RPMI8226 (cell line): ENCODE measurements at regions not wholly inside any gene's neighbourhood (a gene's known extent, or its start where the extent isn't known, plus 50 kb on each side); places are given as distances from the start of the nearest gene placed in this dataset.
"Not testable (repeated sequence)": the region's sequence is repeated elsewhere in the genome, so short reads cannot be mapped to it uniquely, and the experiment has no call there.

ENCODE experiments used
- DNase-seq: peaks from one replicate; pipeline ENCODE4 v3.0.0-alpha.2; 2015

DNA sequence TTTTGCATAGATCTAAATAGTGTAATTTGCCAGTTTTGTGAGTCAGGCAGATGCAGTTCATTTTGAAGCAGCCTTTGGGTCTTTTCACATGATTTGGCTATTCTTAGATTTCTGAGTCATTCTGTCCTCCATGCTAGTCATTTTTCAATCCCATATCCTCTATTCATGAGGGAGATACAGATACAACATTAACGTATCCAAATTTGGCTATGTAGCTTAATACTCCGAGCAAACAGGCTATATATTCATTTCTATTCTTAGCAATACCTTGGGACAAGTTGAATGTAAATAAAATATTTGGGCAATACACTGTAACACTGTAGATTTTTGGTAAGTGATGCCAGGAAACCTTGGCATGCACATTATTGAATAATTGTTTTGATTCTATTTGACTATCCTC lies 270.7 kb upstream of the PDE3A start:
- no peak for DNase-seq

- DNase-seq = no peak
Measured at GRCh38 chr12:20099395-20100183, 268.7 kb upstream of the PDE3A start.

GRCh38 chr12:20101046-20101445 lies 267.3 kb upstream of the PDE3A start:
- no peak for DNase-seq

DNA sequence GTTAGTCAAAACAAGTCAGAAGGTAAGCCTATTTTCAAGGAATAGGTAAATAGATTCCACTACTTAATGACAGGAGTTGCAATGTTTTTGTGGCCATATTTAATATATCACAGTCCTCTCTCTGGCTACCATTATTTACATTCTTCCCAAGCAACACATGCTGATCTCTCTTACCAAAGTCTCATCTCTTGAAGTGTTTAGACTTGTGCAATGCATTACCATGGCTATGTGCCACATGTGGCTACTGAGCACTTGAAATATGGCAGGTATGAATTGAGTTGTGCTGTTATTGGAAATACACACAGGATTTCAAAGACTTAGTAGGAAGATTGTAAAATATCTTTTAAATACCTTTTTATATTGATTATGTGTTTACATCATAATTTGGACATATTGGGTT lies 262.4 kb upstream of the PDE3A start:
- no peak for DNase-seq

DNA sequence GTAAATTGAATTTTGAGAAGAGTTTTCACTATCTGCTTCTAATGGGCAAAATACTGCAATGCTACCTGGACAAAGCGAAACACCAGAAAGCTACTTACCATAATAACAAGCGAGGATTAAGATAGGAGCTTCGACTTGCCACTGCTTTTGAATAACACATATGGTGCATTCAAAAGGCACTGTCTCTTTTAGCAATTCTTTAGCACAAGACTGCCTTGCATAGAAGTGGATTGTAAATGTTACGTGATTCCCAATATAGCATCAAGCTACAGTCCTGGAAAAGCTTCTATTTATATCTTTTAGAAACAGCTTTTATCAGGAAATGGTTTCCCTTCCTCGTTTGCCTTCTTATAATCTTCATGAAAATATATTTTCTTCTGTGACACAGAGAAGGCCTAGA lies 258.7 kb upstream of the PDE3A start:
- no peak for DNase-seq

GRCh38 chr12:20115371-20115770 lies 253.0 kb upstream of the PDE3A start:
- DNase-seq = not testable (repeated sequence)

- no peak for DNase-seq
Measured at GRCh38 chr12:20119596-20120402, 248.5 kb upstream of the PDE3A start.

DNA sequence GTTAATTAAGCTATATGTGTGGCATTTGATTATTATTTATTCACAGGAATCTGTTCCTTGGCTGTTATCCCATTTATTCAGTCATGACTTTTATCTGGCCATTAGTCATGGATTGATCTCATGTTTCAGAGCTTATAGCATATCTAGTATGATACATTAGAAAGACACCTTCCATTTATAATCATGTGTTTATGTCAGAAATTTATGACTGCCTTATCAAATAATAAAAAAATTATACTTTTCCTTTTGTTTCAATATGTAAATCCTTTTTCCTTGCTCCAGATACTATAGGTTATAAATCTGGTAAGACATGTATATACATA lies 248.0 kb upstream of the PDE3A start:
- no peak for DNase-seq

DNA sequence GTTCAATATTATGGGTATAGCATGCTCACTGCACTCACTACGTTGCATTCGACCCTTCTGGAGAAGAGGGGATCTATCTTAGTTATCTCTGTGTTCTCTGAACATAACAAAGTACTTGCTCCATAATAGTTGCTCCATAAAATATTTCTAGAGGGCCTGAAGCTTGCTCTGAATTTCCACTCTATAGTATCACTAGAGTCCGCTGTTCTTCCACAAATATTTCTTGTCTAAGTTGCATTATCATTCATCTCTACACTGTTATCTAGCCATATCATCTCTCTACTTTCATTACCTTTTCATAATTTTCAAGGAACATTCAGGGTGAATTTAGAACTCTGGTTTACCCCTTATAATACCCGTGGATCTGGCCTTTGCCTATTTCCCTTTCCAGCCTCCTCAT lies 246.1 kb upstream of the PDE3A start:
- DNase-seq = no peak

DNA sequence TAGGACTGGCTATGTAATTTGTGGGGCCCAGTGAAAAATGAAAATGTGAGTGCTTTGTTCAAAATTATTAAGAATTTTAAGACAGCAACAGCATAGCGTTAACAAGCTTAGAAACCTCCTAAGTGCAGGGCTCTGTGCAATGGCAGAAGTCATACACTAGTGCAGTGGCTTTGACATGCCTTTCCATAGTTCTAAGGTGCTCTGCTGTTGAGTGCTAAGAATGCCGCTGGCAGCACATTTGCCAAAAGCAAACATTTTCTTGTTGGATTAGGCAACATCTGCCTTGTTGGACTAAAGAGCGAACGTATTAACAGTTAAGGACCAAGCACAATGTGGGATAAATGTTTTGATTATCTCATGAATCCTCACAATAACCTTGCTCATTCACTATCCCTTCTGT lies 244.9 kb upstream of the PDE3A start:
- no peak for DNase-seq

DNA sequence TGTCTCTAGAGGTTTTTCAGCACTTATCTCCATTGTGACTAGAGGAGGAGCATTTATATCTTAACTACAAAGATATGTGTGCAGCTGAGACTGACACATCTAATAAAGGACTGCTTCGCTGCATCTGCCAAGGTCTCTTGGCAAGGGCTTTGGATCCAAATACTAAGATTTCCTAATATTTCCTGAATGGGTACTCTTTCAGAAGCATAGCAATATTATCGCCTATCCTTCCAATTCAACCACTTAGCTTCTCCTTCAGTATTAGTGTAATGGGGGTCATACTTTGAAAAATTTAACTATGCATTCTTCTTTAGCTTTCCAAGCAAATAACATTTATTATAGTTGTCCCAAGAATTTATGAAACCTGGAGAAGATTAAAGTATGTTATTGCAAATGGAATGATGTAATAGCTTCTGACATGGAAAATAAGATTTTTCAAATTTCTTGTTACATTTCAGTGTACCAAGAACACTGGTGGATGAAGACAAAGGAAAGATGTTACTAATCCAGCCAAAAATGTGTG lies 243.0 kb upstream of the PDE3A start:
- DNase-seq = no peak

GRCh38 chr12:20126601-20127000 lies 241.7 kb upstream of the PDE3A start:
- no peak for DNase-seq

DNA sequence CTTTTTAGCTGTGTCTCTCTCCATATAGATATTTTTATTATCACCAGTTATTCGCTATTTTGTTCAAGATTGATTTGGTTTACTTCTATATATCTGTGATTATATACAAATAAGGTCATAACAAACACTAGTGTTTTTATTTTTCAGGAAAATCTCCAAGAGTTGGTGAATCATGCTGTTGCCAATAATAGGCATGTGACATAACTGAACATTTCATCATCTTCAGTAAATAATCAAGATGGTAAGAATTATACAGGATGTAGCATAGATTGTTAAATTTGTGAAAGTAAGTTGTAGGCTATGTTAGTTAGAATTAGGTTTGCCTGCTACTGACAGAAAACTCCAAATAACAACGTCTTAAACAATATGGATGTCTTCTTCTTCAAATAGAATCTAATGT lies 240.9 kb upstream of the PDE3A start:
- no peak for DNase-seq

DNA sequence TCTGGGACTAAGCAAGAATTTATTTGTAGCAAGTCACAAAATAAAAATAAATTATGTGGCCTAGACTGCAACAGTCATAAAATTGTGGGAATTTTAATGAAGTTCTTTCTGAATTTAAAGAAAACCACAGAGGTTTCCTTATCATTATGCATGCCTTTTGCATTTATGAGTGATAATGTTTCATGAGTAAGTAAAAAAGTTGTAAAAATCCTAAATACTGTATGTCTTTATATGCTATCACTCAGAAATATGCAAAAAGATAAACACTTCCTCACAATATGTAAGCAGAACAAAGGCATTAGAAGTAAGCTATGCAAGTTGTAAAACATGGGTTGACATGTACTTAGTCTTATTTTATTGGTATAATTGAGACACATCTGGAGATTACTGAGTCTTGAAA lies 239.4 kb upstream of the PDE3A start:
- DNase-seq = no peak

GRCh38 chr12:20132818-20133217 lies 235.5 kb upstream of the PDE3A start:
- DNase-seq = no peak

- DNase-seq = no peak
Measured at GRCh38 chr12:20134652-20135051, 233.7 kb upstream of the PDE3A start.

GRCh38 chr12:20140751-20141150 lies 227.6 kb upstream of the PDE3A start:
- DNase-seq = no peak

- no peak for DNase-seq
Measured at GRCh38 chr12:20142316-20142715, 226.0 kb upstream of the PDE3A start.

GRCh38 chr12:20142956-20143355 lies 225.4 kb upstream of the PDE3A start:
- no peak for DNase-seq

GRCh38 chr12:20144341-20144740 lies 224.0 kb upstream of the PDE3A start:
- DNase-seq = no peak

DNA sequence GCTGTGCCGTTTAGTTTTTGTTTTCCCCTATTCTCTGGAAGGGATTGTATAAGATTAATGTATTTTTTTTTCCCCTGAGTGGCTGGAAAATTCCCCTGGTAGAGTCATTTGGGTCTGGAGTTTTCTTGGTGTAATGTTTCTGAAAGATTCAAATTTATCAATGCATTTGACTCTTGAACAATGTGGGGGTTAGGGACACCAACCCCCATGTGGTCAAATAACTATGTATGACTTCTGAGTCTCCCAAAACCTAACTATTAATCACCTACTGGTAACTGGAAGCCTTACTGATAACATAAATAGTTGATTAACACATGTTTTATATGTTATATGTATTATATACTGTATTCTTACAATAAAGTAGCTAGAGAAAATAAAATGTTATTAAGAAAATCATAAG lies 220.1 kb upstream of the PDE3A start:
- DNase-seq = no peak

- no peak for DNase-seq
Measured at GRCh38 chr12:20150835-20151422, 217.4 kb upstream of the PDE3A start.

DNA sequence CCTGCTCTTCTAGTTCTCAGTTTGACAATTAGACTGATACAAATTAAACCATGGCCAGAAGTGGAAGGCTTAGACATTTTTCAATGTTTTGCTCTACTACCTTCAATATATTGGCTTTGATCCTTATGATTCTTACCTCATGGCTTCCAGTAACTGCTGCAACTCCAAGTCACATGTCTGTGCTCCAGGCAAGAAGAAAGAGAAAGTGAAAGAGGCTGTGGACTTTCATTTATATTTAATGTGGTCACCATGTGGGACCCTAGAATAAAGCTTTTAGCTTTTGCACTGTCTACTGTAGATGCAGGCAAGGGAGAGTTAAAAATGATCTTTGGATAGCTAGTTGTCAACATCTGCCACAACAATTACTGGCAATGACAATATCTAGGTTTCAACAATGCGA lies 214.3 kb upstream of the PDE3A start:
- no peak for DNase-seq

GRCh38 chr12:20155374-20155773 lies 213.0 kb upstream of the PDE3A start:
- no peak for DNase-seq
